ENCODE measurements at regions not wholly inside any gene's neighbourhood (a gene's known extent, or its start where the extent isn't known, plus 50 kb on each side); places are given as distances from the start of the nearest gene placed in this dataset.

DNA sequence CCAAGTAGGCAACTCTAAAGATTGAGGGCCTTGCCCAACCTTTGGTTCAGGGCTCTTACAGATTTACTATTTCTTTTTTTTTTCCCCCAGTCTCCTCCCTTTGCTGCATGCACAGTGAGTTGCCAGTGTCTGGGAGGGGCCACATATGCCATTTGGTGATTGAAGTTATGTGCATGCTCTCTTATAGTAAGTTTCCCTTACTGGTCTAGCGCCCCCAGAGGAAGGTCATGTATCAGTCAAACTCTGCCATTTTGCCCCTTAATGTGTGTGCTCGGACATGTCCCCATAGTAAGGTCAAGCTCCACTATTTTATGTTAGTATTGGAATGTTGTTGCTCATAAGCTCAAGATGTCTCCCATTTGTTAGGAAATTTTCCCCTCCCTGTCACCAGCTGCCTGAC is 1138.0 kb upstream of the SLC10A2 start:
- no peak for DNase-seq

GRCh38 chr13:104198801-104199200 is 1132.6 kb upstream of the SLC10A2 start:
- DNase-seq: no peak

- no peak for DNase-seq
These were observed 1130.4 kb upstream of the SLC10A2 start for GRCh38 chr13:104196611-104197010.

DNA sequence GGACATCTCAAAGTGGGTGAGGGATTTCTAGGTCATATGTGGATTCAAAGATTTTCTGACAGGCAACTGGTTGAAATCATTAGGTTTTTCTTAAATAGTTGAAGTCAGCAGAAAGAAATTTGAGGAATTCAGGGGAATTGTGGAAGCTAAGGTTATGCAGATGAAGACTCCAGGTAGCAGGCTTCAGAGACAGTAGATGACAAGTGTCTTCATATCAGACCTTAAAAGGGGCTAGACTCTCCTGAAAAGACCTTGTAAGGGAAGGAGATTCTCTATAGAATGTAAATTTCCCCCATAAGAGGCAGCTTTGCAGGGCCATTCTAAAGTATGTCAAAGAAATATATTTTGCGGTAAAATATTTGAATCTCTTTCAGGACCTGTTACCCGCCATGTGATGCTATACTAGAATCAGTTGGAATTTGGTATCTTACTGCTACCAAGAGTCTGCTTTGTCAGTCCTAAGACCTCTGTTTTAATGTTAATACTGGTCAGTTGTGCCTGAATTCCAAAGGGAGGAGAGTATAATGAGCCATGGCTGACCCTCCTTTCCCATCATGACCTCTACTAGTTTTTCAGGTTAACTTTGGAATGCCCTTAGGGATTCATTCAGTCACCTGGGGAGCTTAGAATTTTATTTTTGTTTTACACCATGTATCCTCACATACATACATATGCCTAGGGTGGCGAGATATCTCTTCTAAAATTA is 1115.5 kb upstream of the SLC10A2 start:
- no peak for DNase-seq

DNA sequence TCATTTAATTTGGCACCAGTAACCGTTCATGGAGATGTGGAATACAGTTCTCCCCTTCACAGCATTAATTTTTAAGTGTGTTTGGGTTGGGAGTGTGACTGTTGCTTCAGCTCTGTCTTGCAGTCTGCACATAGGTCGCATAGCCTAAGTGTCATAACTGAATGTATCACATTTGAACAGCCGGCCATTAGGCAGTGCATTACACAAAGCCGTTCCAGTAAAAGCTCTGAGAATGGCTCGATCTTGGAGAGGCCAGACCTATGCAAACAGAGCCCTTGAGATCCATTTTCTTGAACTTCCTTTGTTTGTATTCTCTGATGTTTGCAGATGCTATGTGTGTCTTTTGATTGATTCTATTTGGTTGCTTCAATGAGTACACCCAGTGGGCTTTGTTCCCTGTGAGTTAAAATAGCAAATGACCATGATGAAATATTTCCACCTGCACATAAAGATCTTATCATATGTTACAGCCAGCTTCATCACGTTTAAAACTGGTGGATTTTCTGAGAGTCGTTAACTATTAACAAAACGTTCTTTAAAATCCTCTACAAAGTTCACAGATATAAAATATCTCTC is 1104.9 kb upstream of the SLC10A2 start:
- DNase-seq: no peak

DNA sequence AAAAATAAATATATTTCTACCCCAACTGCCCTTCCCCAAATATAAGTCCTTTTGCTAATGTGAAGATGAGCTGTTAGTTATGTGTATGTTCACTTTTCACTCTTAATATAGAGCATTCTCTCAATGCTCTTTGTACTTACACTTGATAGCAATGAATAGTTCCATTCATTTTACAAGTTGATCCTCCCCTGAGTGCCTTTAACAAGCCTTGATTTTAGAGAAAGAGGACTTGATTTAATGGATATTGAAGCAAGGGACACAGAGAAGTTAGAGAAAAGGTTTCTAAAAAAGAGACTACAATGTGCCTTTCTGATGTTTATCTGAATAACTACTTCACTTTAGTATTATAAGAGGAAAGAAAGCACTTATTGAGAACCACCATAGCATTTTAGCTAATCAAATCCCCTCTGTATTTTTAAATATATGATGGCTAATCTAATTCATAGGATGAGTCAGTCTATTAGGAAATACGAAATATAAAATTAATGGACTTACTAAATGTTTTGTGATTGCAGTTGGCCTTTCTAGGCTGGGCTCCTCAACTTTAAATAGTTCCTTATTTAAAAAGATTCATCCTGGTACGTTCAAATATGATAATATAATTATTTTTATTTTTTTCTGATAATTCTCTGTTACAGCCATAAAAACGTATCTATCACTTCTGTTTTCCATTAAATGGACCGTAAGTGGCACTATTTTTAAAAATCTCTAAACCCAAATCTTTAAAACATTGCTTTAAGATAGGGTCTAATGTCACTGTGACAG is 1097.8 kb upstream of the SLC10A2 start:
- no peak for DNase-seq

- DNase-seq: no peak
These were observed 1094.3 kb upstream of the SLC10A2 start for GRCh38 chr13:104160536-104160935.

- DNase-seq: no peak
These were observed 1077.7 kb upstream of the SLC10A2 start for GRCh38 chr13:104143760-104144416.

DNA sequence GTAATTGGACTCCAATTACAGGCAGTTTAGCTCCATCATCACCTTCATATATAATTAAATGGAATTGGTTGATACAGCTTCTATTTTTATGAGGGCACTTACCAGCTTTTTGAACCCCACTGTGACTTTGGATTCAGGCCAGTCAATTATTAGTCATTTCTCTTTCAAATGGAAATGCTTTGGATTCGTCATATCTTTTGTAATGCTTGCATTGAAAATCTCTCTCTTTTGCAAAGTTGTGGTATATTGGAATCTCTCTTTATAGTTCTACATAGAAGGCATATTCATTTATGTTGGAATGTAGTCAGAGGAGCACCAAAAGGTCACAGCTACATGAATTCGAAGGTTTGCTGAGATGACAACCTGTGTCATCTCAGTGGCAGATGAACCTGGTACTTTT is 1074.3 kb upstream of the SLC10A2 start:
- DNase-seq: no peak

DNA sequence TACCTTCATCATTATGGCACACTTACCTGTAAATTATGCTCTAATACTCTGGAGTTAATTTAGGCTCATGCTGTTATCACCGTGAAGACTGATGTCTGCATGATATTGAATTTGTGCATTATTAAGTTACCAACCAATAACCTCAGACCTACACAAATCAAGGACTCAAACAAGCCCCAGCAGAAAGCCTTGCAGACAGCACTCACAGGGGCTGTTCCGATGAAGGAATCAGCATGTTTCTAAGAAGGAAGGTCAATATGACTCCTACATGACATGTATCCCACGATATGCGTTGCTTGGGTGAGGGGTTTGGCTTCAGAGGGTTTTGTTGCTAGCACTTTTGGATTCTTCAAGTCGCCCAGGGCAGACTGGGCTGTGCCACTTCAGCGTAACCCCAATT is 1071.2 kb upstream of the SLC10A2 start:
- DNase-seq: no peak

- no peak for DNase-seq
These were observed 1066.6 kb upstream of the SLC10A2 start for GRCh38 chr13:104132849-104133248.

- no peak for DNase-seq
These were observed 1047.9 kb upstream of the SLC10A2 start for GRCh38 chr13:104114101-104114500.

- DNase-seq: no peak
These were observed 1044.8 kb upstream of the SLC10A2 start for GRCh38 chr13:104111031-104111430.

GRCh38 chr13:104106705-104107393 is 1040.6 kb upstream of the SLC10A2 start:
- no peak for DNase-seq

DNA sequence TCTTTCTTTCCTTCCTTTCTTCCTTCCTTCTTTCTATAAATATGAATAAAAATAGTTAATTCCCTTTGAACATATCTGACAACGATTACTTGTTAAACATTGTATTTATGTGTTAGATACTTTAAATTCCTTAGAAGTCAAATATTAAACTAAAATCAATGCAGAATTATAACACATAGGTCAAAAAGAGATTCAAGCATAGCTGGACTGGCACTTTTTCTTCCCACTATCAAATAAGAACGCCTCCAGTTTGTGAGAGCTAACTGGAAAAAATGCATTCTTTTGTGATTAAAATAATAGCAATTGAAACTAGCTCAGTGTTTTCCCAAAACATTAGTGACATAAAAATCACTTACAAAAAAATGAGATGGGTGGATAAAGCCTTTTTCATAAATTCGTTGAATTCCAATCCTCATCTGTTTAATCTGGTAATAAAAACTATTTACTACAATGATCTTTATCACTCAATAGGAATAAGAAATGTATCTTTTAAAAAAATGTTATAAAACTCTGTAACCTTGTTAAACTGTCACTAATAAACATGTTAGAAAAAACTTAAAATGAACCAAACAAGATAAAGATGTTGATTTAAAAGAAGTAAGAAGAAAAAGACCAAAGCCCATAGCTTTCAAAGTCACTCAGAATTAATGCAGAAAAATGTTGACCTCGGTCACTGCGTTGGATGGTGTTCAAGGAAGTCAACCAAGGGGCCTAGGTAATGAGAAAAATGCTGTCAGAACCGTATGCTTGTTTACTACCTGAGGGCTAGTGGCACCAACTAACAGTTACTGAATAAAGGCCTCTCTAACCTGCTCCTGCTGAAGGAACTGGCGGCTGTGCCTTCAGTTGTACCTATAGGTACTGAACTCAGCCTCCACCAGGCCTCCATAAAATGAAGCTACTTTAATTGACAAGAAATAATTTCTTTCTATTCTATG is 1039.5 kb upstream of the SLC10A2 start:
- DNase-seq: no peak

DNA sequence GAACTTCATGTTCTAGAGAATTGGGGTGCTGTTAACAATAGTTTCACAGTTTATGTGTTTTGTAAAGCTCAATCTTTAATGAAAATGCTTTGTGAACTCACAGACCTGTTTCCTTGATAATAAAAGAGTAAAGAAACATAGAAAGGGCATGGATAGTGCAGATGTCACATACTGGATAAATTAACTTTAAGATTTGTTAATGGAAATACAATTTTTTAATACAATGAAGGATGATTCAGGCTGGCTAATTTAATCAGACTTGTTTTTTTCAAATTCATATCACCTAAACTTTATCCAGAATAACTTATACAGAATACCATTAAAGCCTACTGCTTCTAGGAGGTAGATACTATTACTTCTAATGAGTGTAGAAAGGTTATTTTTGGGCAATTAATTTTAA is 1033.5 kb upstream of the SLC10A2 start:
- DNase-seq: no peak

GRCh38 chr13:104098421-104098820 is 1032.2 kb upstream of the SLC10A2 start:
- no peak for DNase-seq

- DNase-seq: no peak
These were observed 1020.5 kb upstream of the SLC10A2 start for GRCh38 chr13:104086759-104087158.

DNA sequence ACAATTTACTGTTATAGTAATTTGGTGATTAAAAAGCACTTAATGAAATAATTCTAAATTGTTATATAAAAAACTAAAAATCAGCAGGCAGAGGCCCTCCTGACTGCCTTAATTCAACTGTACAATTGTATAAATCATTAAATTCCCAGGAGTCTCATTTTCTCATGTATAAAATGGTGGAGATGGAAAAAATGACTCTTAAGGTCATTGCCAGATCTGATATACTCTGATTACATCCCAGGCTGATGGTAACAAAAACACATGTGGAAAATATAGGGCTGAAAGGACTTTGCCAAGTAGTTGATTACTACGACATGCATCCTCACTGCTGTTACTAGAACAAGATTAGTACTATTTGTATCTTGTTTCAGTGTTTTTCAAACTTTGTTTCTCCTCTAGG is 1020.0 kb upstream of the SLC10A2 start:
- no peak for DNase-seq

DNA sequence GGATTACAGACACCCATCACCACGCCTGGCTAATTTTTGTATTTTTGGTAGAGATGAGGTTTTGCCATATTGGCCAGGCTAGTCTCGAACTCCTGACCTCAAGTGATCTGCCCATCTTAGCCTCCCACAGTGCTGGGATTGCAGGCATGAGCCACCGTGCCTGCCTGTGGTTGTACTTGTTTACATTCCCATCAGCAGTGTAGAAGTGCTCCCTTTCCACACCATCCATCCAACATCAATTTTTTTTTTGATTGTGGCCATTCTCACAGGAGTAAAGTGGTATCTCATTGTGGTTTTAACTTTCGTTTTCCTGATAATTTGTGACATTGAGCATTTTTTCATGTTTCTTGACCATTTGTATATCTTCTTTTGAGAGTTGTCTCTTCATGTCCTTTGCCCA is 1019.4 kb upstream of the SLC10A2 start:
- no peak for DNase-seq

DNA sequence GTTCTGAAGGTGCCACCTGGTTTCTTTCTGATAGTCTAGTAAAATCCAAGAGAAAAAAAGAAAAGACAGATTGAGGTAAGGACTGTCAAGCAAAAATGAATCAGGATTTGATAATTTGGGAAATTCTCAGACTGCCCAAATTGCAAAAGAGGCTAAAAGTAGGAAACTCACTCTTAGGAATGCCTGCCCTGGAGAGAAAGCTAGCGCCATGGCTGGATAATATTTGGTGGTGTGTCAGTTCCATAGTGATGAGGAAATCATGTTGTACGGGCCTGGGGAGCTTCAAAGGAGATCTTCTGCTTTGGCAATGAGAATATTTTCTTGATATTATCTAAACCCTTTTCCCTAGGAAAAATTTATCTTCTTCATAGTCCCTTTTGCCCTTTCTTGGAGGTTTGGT is 1008.1 kb upstream of the SLC10A2 start:
- no peak for DNase-seq

DNA sequence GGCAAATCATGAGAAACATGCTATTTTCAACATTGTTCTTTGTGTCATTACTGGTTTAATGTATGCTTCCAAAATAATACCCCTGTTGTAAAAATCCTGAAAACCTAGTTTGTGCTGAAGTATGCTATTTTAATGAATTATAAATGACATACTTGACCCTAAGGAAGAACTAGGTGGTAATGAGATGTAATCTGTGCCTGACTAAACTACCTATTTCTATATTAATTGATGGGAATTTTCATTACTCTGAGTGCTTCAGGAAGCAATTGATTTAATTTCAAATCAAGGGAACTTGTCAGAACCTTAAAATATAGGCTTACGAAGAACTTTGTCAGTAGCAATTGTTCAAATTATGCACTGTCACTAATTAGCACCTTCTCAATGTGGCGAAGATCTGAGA is 1005.6 kb upstream of the SLC10A2 start:
- no peak for DNase-seq
